K562 (cell line): ENCODE measurements at regions not wholly inside any gene's neighbourhood (a gene's known extent, or its start where the extent isn't known, plus 50 kb on each side); places are given as distances from the start of the nearest gene placed in this dataset.

Source experiments
- HNRNPUL1 ChIP-seq: fragments of 200-400 bp; formaldehyde crosslinking; IDR thresholded peaks from 2 replicates; pipeline ENCODE4 v1.6.1; 2017; ENCODE audit warnings: low read length
- POLR3G ChIP-seq: IDR thresholded peaks from 2 replicates; pipeline ENCODE4 v1.6.1; 2011; ENCODE audit not compliant: insufficient read length, insufficient replicate concordance; ENCODE audit errors: extremely low read depth
- SAFB2 ChIP-seq: fragments of 200-400 bp; formaldehyde crosslinking; IDR thresholded peaks from 2 replicates; pipeline ENCODE4 v1.6.1; 2018; ENCODE audit warnings: borderline replicate concordance, low read length, low read depth, moderate library complexity; ENCODE audit not compliant: severe bottlenecking
- TFAM ChIP-seq: fragments of 250-450 bp; sonication (Bioruptor Pico); conservative IDR thresholded peaks from 2 replicates; pipeline ENCODE4 v1.5.0; 2021; ENCODE audit warnings: mild to moderate bottlenecking, moderate library complexity
- ZNF407 ChIP-seq: fragments of 450-650 bp; IDR thresholded peaks from 2 replicates; pipeline ENCODE4 v1.6.1; 2016; ENCODE audit warnings: low read depth
- ZNF668 ChIP-seq: fragments of 250-450 bp; sonication (Bioruptor Pico); IDR thresholded peaks from 2 replicates; pipeline ENCODE4 v1.8.0; 2022; ENCODE audit warnings: mild to moderate bottlenecking, inconsistent platforms

- TF ChIP-seq ZNF407, result no peak
- no peak for TF ChIP-seq HNRNPUL1
- TF ChIP-seq SAFB2, result no peak
- no peak for TF ChIP-seq POLR3G
- no peak for TF ChIP-seq TFAM (CRISPR knock-in tag)
- no peak for TF ChIP-seq ZNF668
Measured at GRCh38 chr7:142590830-142591457, 158.3 kb upstream of the PRSS1 start (continued).
